Tibial nerve (tissue), 3 donors: ENCODE measurements at regions not wholly inside any gene's neighbourhood (a gene's known extent, or its start where the extent isn't known, plus 50 kb on each side); places are given as distances from the start of the nearest gene placed in this dataset.

Experiments used
- CTCF ChIP-seq, 5 experiments: fragments of 200-600 bp in 3 of 5; fragments of 450-650 bp in 2 of 5; sonication (generic) in 3 of 5; IDR thresholded peaks; one replicate each; pipeline ENCODE4 v1.5.1; 2016 to 2019; ENCODE audit warnings: antibody characterized with exemption in 5 of 5, mild to moderate bottlenecking in 3 of 5, moderate library complexity in 2 of 5
- POLR2A ChIP-seq, 2 donors: fragments of 450-650 bp; IDR thresholded peaks; one replicate each; pipeline ENCODE4 v1.6.1; 2017; ENCODE audit warnings: antibody characterized with exemption in 2 of 2, mild to moderate bottlenecking in 2 of 2, moderate library complexity in 2 of 2

DNA sequence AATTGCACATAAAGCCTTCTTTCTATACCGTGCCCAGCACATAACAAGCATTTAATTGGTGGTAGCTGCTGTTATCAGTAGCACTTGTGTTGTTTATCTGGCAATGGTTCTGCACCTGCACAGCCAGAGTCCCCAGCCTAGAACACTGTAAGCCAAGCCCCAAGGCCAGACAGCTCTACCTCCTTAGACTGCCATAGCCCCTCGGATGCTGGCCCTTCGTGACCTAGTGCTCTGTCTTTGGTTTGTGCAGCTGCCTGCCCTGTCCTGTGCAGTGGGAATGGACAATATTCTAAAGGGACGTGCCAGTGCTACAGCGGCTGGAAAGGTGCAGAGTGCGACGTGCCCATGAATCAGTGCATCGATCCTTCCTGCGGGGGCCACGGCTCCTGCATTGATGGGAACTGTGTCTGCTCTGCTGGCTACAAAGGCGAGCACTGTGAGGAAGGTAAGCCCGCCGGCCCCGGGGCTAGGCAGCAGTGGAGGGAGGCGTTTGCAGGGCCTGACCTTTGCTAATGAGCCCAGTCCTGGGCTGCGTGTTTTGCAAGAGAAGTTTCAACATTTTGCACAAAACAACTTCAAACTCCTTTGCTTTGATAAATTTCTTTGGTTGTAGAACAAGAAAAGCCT, 173.3 kb upstream of the WWC1 start:
- TF ChIP-seq CTCF (IDR thresholded peaks at IDR 0.05) (no peak), POLR2A (IDR thresholded peaks at IDR 0.05) (no peak)
